Activated naive CD4-positive, alpha-beta T cell treated with anti-CD3 and anti-CD28 coated beads, Interleukin-2, amount 50 U/mL, for 24 hours (primary cell): ENCODE measurements at regions not wholly inside any gene's neighbourhood (a gene's known extent, or its start where the extent isn't known, plus 50 kb on each side); places are given as distances from the start of the nearest gene placed in this dataset.

Experiments
- H3K27ac Mint-ChIP-seq: one replicate; pipeline ENCODE4 v1.8.0; 2021; ENCODE audit warnings: mild to moderate bottlenecking, mixed read lengths
- H3K27me3 Mint-ChIP-seq: one replicate; pipeline ENCODE4 v1.8.0; 2021; ENCODE audit warnings: mixed read lengths
- H3K36me3 Mint-ChIP-seq: one replicate; pipeline ENCODE4 v1.8.0; 2021; ENCODE audit warnings: mixed read lengths
- H3K4me1 Mint-ChIP-seq: one replicate; pipeline ENCODE4 v1.8.0; 2021; ENCODE audit warnings: mixed read lengths
- H3K4me3 Mint-ChIP-seq: one replicate; pipeline ENCODE4 v1.8.0; 2021; ENCODE audit warnings: mild to moderate bottlenecking, mixed read lengths
- H3K9me3 Mint-ChIP-seq: one replicate; pipeline ENCODE4 v1.8.0; 2021; ENCODE audit warnings: mixed read lengths

- Mint-ChIP-seq H3K27ac (no peak overlapping the region), H3K27me3 (peaks cover 3% of the 10 kb centered on the region), H3K36me3 (no peaks in the 10 kb centered on the region), H3K4me3 (no peak overlapping the region), H3K9me3 (no peaks in the 10 kb centered on the region), H3K4me1 (no peaks in the 10 kb centered on the region)
Measured at GRCh38 chr3:18008706-18009368, 266.4 kb upstream of the TBC1D5 start.

DNA sequence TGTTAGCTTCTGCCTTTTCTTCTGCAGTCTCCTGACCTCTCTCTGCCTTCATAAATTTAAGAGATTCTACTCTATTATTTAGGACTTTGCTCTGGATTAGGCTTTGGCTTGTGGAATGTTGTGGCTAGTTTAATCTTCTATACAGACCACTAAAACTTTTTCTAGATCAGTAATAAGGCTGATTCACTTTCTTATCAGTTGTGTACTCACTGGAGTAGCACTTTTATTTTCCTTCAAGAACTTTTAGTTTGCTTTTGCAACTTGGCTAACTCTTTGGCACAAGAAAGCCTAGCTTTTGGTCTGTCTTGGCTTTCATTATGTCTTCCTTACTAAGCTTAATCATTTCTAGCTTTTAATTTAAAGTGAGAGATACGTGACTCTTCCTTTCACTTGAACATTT, 265.5 kb upstream of the TBC1D5 start:
- Mint-ChIP-seq H3K4me3 (no peak overlapping the region), H3K27me3 (peaks cover 3% of the 10 kb centered on the region), H3K9me3 (no peaks in the 10 kb centered on the region), H3K4me1 (no peaks in the 10 kb centered on the region), H3K36me3 (no peaks in the 10 kb centered on the region), H3K27ac (no peak overlapping the region)

DNA sequence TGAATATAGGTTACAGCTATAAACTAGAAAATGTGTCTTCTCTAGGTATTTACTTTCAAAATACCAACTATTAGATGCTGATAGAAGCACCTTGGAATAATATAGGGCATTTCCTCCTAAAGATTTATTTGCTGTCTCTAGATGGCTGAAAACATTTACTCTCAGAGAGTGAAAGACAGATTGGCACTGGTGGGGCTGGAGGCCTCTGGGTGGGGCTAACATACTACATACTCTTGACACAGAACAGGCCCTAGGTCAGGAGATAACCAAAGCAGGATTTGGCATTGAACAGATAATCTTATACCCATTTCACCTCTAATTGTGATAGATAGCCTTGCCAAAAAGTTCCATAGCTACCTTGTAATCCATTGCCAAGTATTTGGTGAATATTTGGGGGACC, 253.3 kb upstream of the TBC1D5 start:
- H3K27ac Mint-ChIP-seq, result no peak overlapping the region
- no peak overlapping the region for H3K4me3 Mint-ChIP-seq
- no peaks in the 10 kb centered on the region for H3K4me1 Mint-ChIP-seq
- no peaks in the 10 kb centered on the region for H3K9me3 Mint-ChIP-seq
- H3K36me3 Mint-ChIP-seq, result no peaks in the 10 kb centered on the region
- H3K27me3 Mint-ChIP-seq, result no peaks in the 10 kb centered on the region

- Mint-ChIP-seq H3K4me1 (no peaks in the 10 kb centered on the region), H3K27ac (no peak overlapping the region), H3K9me3 (no peaks in the 10 kb centered on the region), H3K27me3 (no peaks in the 10 kb centered on the region), H3K4me3 (no peak overlapping the region), H3K36me3 (no peaks in the 10 kb centered on the region)
Measured at GRCh38 chr3:17994167-17994566, 251.7 kb upstream of the TBC1D5 start.

DNA sequence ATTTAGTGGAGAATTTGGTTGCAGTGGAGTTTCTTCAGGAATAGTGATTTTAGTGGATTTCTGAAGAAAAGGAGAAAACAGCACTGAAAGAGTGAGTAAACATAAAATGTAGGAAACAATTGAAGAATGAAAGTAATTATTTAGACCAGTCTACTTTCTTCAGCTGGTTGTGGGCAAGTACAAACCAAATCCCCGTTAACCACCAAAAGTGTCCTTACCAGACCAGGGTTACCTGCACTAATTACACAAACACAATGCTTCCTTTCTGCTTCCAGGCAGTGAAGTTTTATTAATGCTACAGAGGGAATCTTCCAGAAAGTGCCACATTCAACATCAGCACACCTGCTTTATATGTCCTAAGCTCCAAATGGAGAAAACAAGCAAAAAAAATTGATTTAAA, 248.0 kb upstream of the TBC1D5 start:
- Mint-ChIP-seq H3K4me1 (no peaks in the 10 kb centered on the region), H3K9me3 (no peaks in the 10 kb centered on the region), H3K36me3 (no peaks in the 10 kb centered on the region), H3K27ac (no peak overlapping the region), H3K27me3 (no peaks in the 10 kb centered on the region), H3K4me3 (no peak overlapping the region)

DNA sequence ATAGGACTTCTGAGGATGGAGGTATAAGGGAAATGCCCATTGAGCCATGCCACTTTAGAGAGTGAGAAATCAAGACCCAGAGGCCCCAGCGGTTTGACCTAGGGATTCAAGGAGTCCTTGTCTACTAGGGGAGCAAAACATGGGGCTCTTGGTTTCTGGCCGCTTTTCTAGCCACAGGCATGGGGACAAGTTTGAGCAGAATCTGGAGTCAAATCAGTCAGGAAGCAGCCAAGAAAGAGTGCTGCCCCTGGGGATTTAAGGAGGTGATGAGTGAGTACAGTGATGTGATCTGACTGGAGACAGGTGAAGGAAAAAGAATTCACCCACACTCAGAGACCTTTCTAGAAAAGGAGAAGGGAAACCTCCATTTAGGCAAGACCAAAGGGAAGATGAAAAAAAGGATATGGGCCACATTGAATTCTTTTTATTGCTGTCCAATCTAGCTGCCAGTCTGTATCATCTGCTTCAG, 244.0 kb upstream of the TBC1D5 start:
- Mint-ChIP-seq H3K36me3 (no peaks in the 10 kb centered on the region), H3K4me3 (no peak overlapping the region), H3K27me3 (no peaks in the 10 kb centered on the region), H3K9me3 (no peaks in the 10 kb centered on the region), H3K27ac (no peak overlapping the region), H3K4me1 (no peaks in the 10 kb centered on the region)

DNA sequence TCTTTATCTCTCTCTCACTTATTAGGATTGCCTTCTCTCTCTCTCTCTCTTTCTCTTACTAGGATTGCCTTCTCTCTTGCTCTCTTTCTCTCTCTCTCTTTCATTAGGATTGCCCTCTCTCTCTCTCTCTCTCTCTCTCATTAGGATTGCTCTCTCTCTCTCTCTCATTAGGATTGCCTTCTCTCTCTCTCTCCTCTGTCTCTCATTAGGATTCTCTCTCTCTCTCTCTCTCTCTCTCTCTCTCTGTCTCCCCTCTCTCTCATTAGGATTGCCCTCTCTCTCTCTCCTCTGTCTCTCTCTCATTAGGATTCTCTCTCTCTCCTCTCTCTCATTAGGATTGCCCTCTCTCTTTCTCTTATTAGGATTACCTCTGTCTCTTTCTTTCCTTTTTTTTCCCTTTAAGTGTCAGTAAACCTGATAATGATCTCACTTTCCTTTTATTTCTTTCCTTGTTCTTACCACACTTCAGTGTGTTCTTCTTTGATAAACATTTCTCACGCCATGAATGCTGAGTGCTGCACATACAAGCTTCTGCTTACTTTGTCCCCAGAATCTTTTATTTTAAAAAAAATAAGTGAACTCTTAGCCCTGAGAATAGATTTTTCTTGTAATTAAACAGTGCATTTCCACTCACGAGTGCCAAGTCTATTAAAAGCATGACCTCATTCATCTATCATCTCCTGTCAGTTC, 243.4 kb upstream of the TBC1D5 start:
- Mint-ChIP-seq H3K4me3 (no peak overlapping the region), H3K27ac (no peak overlapping the region), H3K4me1 (no peaks in the 10 kb centered on the region), H3K36me3 (no peaks in the 10 kb centered on the region), H3K9me3 (no peaks in the 10 kb centered on the region), H3K27me3 (no peaks in the 10 kb centered on the region)

DNA sequence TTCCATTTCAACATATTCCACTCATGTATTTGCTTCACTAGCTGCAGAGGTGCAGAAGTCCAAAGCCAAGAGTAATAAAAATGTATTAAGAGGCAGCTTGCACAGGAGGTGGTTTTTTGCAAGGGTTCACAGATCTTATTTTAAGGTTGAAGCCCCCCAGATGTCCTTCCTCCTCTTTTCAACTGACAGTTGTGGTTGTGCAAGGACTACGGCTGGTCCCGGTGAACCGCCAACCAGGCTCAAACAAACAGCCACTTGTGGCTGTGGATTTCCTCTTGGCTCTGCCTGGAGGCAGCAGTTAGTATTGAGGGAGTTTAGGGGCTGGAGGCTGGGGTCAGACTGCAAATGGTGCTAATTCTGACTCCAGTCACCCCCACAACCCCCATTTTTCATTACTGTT, 240.7 kb upstream of the TBC1D5 start:
- Mint-ChIP-seq H3K36me3 (no peaks in the 10 kb centered on the region), H3K4me3 (no peak overlapping the region), H3K27ac (no peak overlapping the region), H3K9me3 (no peaks in the 10 kb centered on the region), H3K27me3 (no peaks in the 10 kb centered on the region), H3K4me1 (no peaks in the 10 kb centered on the region)

DNA sequence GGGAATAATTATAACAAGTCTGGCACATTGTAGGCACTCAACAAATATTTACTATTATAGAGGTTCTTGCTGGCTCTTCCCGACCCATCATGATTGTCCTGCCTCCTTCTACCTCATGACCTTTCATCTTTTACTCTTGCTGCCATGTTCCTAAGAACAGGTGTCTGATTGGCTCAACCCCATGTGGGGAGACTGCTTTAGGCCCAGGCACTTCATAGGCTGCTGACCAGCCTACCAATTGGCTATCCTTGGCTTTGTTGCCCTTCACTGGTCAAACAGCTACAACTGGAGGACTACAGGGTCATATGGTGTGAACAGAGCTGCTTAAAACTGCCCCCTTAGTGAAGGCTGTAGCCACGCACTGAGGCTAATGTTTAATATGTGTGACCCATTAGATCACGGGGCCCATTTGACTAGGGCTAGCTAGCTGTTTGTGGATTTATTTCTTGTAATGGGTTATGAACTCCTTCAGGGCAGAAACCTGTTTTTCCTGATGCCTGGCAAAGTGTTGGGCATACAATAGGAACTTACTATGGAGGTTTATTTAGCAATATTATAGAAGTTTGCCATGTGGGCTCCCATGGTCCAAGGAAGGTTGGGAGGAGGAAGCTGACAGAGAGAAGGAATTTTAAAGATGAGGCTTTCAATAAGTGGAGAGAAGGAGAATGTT, 239.9 kb upstream of the TBC1D5 start:
- no peak overlapping the region for H3K4me3 Mint-ChIP-seq
- no peaks in the 10 kb centered on the region for H3K27me3 Mint-ChIP-seq
- H3K36me3 Mint-ChIP-seq, result no peaks in the 10 kb centered on the region
- H3K4me1 Mint-ChIP-seq, result no peaks in the 10 kb centered on the region
- no peak overlapping the region for H3K27ac Mint-ChIP-seq
- H3K9me3 Mint-ChIP-seq, result no peaks in the 10 kb centered on the region

DNA sequence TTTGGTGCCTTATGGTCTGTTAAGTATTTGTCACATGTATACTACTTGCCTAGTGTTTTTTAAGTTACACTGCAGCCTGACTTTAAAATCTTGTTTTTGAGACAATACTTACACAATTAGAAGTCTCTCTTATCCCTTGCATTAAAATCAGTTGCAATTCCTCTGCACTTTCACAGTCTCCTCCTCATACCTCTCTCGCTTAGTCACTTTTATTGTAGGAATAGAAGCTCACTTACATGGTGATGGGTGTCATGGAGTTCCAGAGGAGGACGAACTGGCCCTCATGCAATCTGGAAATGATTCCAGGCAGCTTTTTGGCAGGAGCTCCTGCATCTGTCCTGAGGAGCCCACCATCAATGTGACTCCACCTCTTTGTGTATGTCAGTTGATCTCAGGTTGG, 238.4 kb upstream of the TBC1D5 start:
- no peaks in the 10 kb centered on the region for H3K36me3 Mint-ChIP-seq
- H3K9me3 Mint-ChIP-seq, result no peaks in the 10 kb centered on the region
- no peaks in the 10 kb centered on the region for H3K27me3 Mint-ChIP-seq
- no peaks in the 10 kb centered on the region for H3K4me1 Mint-ChIP-seq
- H3K4me3 Mint-ChIP-seq, result no peak overlapping the region
- H3K27ac Mint-ChIP-seq, result no peak overlapping the region

DNA sequence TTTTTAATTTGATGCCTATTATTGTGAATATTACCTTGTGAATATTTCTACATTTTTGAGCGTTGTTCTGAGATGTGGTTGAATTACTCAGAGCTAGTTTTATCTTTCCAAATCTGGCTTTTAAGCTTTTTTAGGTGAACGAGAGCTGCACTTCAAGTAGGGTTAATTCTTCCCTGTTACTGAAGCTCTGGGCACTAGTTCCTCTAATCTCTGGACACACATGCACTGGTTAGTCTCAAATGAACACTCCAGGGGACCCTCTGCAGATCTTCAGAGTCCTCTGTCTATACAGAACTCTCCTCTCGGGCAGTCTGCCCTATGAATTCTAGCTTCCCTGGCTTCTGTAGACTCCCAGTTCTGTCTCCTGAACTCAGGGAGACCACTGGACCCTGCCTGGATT, 237.5 kb upstream of the TBC1D5 start:
- Mint-ChIP-seq H3K9me3 (no peaks in the 10 kb centered on the region), H3K4me1 (no peaks in the 10 kb centered on the region), H3K36me3 (no peaks in the 10 kb centered on the region), H3K27me3 (no peaks in the 10 kb centered on the region), H3K27ac (no peak overlapping the region), H3K4me3 (no peak overlapping the region)

GRCh38 chr3:17979252-17979651, 236.8 kb upstream of the TBC1D5 start:
- no peak overlapping the region for H3K4me3 Mint-ChIP-seq
- H3K27ac Mint-ChIP-seq, result no peak overlapping the region
- H3K4me1 Mint-ChIP-seq, result no peaks in the 10 kb centered on the region
- no peaks in the 10 kb centered on the region for H3K27me3 Mint-ChIP-seq
- no peaks in the 10 kb centered on the region for H3K36me3 Mint-ChIP-seq
- no peaks in the 10 kb centered on the region for H3K9me3 Mint-ChIP-seq

DNA sequence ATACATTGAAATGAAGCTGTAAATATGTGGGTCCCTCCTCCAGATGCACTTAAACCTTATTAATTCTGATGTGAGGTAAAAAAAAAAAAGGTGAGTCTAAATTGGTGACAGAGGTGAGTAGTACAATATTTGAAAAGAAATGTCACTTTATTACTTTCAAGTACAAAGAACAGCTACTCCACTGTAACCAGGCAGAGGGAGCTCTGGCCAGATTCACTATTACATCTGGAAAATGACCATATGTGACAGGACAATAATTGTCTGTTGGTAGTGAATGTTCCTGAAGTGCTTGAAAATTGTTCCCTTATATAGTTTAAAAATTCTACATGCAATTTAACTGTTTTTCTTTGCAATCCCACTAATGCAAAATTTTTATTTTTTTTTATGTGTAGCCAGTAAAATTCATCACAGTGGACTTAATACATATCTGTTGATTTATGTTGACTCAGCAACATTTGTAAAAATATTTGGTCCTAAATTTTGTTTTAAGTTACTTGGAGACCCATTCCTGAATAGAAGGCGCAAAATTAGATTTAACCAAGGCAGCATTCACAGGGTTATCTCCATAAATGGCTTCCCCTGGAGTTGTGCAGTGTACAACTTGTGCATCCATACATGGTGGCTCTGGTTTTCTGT, 231.9 kb upstream of the TBC1D5 start:
- no peak overlapping the region for H3K27ac Mint-ChIP-seq
- H3K36me3 Mint-ChIP-seq, result no peaks in the 10 kb centered on the region
- H3K9me3 Mint-ChIP-seq, result no peaks in the 10 kb centered on the region
- H3K27me3 Mint-ChIP-seq, result no peaks in the 10 kb centered on the region
- no peak overlapping the region for H3K4me3 Mint-ChIP-seq
- no peaks in the 10 kb centered on the region for H3K4me1 Mint-ChIP-seq

DNA sequence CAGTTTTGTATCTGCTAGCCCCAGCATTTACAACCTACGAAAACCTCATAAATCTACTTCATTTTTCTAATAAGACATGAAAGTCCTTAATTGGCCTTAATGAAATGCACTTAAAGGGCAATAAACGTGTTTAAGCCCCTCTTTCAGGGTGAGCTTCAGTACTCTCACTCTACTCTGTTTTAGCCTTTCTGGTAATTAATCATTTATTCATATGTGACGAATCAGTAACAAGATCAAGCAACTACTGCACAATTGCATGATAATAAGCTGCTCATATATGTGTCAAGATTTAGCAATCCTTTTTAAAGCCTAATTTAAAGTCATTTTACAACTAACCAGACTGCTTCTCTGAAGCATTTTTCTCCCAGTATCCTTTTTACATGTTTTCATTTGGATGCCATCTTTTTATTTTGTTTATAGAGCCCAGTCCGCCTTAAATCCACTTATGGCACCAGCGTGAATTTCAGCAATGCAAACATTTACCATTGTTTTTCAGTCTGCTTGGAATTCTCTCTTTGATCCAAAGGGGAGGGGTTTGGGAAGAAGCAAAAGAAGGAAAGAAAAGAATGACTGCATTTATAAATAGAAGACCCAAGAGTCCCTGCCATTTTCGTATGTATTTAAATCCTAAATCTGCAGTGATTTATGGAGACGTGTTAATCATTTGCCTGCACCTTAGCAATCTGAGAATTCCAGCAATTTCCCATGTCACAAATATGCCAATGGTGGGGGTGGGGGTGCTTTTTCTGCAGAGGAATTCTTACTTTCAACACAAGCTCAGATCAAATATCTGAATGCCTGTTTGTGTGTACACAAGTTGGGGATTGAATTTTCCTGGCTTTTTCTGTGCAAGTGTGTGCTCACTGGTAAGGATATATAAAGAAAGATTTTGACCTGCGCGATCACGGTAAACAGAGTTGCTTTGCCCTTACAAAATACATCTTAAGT, 230.8 kb upstream of the TBC1D5 start:
- Mint-ChIP-seq H3K27me3 (no peaks in the 10 kb centered on the region), H3K36me3 (no peaks in the 10 kb centered on the region), H3K9me3 (no peaks in the 10 kb centered on the region), H3K4me1 (no peaks in the 10 kb centered on the region), H3K27ac (no peak overlapping the region), H3K4me3 (no peak overlapping the region)

- no peaks in the 10 kb centered on the region for H3K36me3 Mint-ChIP-seq
- peaks cover under 1% of the 10 kb centered on the region for H3K27me3 Mint-ChIP-seq
- H3K27ac Mint-ChIP-seq, result no peak overlapping the region
- H3K4me3 Mint-ChIP-seq, result no peak overlapping the region
- no peaks in the 10 kb centered on the region for H3K4me1 Mint-ChIP-seq
- H3K9me3 Mint-ChIP-seq, result no peaks in the 10 kb centered on the region
Measured at GRCh38 chr3:17972476-17972875, 230.0 kb upstream of the TBC1D5 start.
